ENCODE measurements at regions not wholly inside any gene's neighbourhood (a gene's known extent, or its start where the extent isn't known, plus 50 kb on each side); places are given as distances from the start of the nearest gene placed in this dataset.

GRCh38 chr13:22482496-22483000, 698.2 kb upstream of the SGCG start:
- TF ChIP-seq POLR2A (IDR thresholded peaks at IDR 0.05), result no peak
- TF ChIP-seq CTCF (IDR thresholded peaks at IDR 0.05), result no peak
